ENCODE measurements at regions not wholly inside any gene's neighbourhood (a gene's known extent, or its start where the extent isn't known, plus 50 kb on each side); places are given as distances from the start of the nearest gene placed in this dataset.

GRCh38 chr18:66694852-66695251 lies 91.0 kb upstream of the CDH19 start:
- TF ChIP-seq CTCF (IDR thresholded peaks at IDR 0.05; ENCODE audit: insufficient read depth, low read length) (no peak), POLR2AphosphoS5 (IDR thresholded peaks at IDR 0.05; ENCODE audit: low read depth) (no peak), REST (IDR thresholded peaks at IDR 0.05; ENCODE audit: insufficient replicate concordance, low read depth) (no peak), SPI1 (IDR thresholded peaks at IDR 0.05; ENCODE audit: borderline replicate concordance, low read depth) (no peak), GABPA (IDR thresholded peaks at IDR 0.05; ENCODE audit: low read depth) (no peak)
